ENCODE measurements at regions not wholly inside any gene's neighbourhood (a gene's known extent, or its start where the extent isn't known, plus 50 kb on each side); places are given as distances from the start of the nearest gene placed in this dataset.

DNA sequence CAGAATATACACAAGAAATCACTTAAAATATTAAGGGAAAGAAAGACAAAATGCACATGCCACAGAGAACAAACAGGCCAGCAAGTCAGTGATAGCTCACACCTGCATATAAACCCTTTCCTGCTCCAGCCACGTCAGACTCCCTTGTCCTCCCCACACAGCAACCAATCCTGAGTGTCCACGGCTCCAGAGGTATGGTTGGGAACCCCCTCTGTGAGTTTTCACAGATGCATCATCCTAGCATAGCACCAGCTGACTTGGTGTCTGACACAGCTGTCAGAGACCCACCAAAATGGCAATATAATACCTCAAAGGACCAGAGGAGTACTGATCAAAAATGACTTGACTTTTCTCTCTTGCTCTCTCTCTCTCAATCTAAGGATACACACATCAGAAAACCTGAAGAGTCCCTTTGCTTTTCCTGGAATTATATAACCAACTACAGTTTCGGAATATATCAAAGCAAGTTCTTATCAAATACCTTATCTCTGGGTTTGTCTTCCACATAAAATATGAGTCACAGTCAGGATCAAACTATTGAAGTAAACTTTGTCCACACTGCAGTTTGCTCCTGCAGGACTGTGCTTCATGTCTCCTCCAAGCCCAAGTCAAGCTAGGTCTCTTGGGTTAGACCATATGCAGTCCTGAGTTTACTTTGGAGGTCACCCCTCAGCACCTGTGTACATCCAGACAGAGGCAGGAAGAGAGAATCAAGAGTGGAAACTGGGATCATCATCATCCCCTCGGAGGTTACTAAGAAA is 187.1 kb upstream of the THBS1 start:
- TF ChIP-seq, protein P1, sequence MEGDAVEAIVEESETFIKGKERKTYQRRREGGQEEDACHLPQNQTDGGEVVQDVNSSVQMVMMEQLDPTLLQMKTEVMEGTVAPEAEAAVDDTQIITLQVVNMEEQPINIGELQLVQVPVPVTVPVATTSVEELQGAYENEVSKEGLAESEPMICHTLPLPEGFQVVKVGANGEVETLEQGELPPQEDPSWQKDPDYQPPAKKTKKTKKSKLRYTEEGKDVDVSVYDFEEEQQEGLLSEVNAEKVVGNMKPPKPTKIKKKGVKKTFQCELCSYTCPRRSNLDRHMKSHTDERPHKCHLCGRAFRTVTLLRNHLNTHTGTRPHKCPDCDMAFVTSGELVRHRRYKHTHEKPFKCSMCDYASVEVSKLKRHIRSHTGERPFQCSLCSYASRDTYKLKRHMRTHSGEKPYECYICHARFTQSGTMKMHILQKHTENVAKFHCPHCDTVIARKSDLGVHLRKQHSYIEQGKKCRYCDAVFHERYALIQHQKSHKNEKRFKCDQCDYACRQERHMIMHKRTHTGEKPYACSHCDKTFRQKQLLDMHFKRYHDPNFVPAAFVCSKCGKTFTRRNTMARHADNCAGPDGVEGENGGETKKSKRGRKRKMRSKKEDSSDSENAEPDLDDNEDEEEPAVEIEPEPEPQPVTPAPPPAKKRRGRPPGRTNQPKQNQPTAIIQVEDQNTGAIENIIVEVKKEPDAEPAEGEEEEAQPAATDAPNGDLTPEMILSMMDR (IDR thresholded peaks at IDR 0.05; ENCODE audit: poor library complexity, severe bottlenecking) = no peak
- TF ChIP-seq EP300 (conservative IDR thresholded peaks at IDR 0.05; ENCODE audit: poor library complexity, severe bottlenecking) (no peak), POLR2AphosphoS5 (IDR thresholded peaks at IDR 0.05) (no peak), EZH2 (IDR thresholded peaks at IDR 0.05; ENCODE audit: borderline replicate concordance, insufficient read depth, low read length, poor library complexity, severe bottlenecking) (no peak), TAF1 (IDR thresholded peaks at IDR 0.05; ENCODE audit: low read depth) (no peak), MXI1 (conservative IDR thresholded peaks at IDR 0.05; ENCODE audit: poor library complexity, severe bottlenecking) (no peak), SMC3 (conservative IDR thresholded peaks at IDR 0.05; ENCODE audit: poor library complexity) (no peak)
- TF ChIP-seq, protein P2, sequence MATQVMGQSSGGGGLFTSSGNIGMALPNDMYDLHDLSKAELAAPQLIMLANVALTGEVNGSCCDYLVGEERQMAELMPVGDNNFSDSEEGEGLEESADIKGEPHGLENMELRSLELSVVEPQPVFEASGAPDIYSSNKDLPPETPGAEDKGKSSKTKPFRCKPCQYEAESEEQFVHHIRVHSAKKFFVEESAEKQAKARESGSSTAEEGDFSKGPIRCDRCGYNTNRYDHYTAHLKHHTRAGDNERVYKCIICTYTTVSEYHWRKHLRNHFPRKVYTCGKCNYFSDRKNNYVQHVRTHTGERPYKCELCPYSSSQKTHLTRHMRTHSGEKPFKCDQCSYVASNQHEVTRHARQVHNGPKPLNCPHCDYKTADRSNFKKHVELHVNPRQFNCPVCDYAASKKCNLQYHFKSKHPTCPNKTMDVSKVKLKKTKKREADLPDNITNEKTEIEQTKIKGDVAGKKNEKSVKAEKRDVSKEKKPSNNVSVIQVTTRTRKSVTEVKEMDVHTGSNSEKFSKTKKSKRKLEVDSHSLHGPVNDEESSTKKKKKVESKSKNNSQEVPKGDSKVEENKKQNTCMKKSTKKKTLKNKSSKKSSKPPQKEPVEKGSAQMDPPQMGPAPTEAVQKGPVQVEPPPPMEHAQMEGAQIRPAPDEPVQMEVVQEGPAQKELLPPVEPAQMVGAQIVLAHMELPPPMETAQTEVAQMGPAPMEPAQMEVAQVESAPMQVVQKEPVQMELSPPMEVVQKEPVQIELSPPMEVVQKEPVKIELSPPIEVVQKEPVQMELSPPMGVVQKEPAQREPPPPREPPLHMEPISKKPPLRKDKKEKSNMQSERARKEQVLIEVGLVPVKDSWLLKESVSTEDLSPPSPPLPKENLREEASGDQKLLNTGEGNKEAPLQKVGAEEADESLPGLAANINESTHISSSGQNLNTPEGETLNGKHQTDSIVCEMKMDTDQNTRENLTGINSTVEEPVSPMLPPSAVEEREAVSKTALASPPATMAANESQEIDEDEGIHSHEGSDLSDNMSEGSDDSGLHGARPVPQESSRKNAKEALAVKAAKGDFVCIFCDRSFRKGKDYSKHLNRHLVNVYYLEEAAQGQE (IDR thresholded peaks at IDR 0.05; ENCODE audit: borderline replicate concordance) = no peak
